ENCODE measurements at regions not wholly inside any gene's neighbourhood (a gene's known extent, or its start where the extent isn't known, plus 50 kb on each side); places are given as distances from the start of the nearest gene placed in this dataset.

GRCh38 chr6:101003075-101003474 is 121.9 kb upstream of the ASCC3 start:
- TF ChIP-seq POLR2A (IDR thresholded peaks at IDR 0.05) (no peak), CTCF (IDR thresholded peaks at IDR 0.05) (no peak)

Measured in right lobe of liver (tissue), 4 donors.